BLaER1 treated with 17β-estradiol and CSF1 and Interleukin-3, amounts not matched to agents 10 nM and 100 nM (cell line): ENCODE measurements at regions not wholly inside any gene's neighbourhood (a gene's known extent, or its start where the extent isn't known, plus 50 kb on each side); places are given as distances from the start of the nearest gene placed in this dataset.

Experiments used
- H3K27ac ChIP-seq, 11 experiments: shearing (Covaris generic); formaldehyde crosslinking; 2 replicates each; pipeline ENCODE4 v1.8.1; 2022
- H3K27me3 ChIP-seq, 11 experiments: shearing (Covaris generic); formaldehyde crosslinking; 2 replicates each; pipeline ENCODE4 v1.8.1; 2022
- H3K36me3 ChIP-seq, 11 experiments: shearing (Covaris generic); formaldehyde crosslinking; 2 replicates each; pipeline ENCODE4 v1.8.1; 2022
- H3K4me1 ChIP-seq, 10 experiments: shearing (Covaris generic); formaldehyde crosslinking; 2 replicates each; pipeline ENCODE4 v1.8.1; 2022
- H3K4me2 ChIP-seq, 11 experiments: shearing (Covaris generic); formaldehyde crosslinking; 2 replicates each; pipeline ENCODE4 v1.8.1; 2022
- H3K4me3 ChIP-seq, 10 experiments: shearing (Covaris generic); formaldehyde crosslinking; 2 replicates each; pipeline ENCODE4 v1.8.1; 2022
- H3K9ac ChIP-seq, 11 experiments: shearing (Covaris generic); formaldehyde crosslinking; 2 replicates each; pipeline ENCODE4 v1.8.1; 2022
- H3K9me3 ChIP-seq, 11 experiments: shearing (Covaris generic); formaldehyde crosslinking; replicated peaks in 1 of 11; 2 replicates each; pipeline ENCODE4 v1.8.1; 2022
- H4K20me1 ChIP-seq, 11 experiments: shearing (Covaris generic); formaldehyde crosslinking; 2 replicates each; pipeline ENCODE4 v1.8.1; 2022
- Cebpa-rat ChIP-seq, 11 experiments: shearing (Covaris generic); IDR thresholded peaks; 2 replicates each; pipeline ENCODE4 v1.8.1; 2022

DNA sequence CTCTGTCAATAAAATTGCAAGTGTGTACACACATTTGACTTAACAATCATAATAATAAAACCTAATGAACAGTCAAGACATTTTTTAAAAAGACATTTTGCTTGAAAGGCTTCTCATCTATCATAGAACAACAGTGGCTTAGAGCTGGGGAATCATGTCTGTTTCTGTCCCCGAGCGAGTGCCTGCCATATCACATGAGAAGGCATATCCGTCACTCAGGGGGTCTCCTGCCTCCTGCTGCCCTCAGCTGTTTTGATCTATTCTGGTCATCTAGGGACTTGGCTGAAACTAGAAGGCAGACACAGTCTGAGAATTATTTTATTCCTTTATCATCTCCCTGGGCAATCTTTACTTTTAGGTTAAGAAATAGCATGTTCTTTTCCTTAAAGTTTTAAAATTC, 278.7 kb upstream of the KLF6 start:
- Histone ChIP-seq H3K9me3 (no peaks in the 10 kb centered on the region), H3K9ac (no peak overlapping the region), H3K4me1 (peaks cover 0 to 61% (median 11%) of the 10 kb centered on the region in 10 experiments; a peak in 13 of 20 replicates), H3K27me3 (no peaks in the 10 kb centered on the region), H3K4me3 (no peak overlapping the region), H3K4me2 (no peak overlapping the region), H3K36me3 (no peaks in the 10 kb centered on the region), H3K27ac (no peak overlapping the region), H4K20me1 (no peaks in the 10 kb centered on the region)
- no peak for TF ChIP-seq Cebpa-rat (IDR thresholded peaks at IDR 0.05)

DNA sequence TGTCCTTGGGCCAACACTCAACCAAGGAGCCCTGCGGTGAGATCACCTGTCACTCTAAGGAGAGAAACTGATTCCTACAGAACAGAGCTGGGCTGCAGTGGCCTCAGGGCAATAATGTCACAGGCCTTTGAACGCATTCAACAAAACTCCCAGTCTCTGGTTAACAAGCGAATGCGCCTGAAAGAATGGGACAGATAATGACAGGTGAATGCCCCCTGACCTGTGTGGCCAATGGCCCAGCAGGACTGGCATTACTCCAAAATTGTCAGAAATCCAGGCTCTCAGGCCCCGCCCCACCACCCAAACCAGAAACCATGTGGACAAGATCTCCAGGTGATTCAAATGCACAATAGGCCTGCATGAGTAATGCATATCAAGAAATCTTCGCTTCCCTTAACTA, 277.7 kb upstream of the KLF6 start:
- no peaks in the 10 kb centered on the region for H3K9me3 ChIP-seq
- TF ChIP-seq Cebpa-rat (IDR thresholded peaks at IDR 0.05) = no peak
- H3K4me2 ChIP-seq = no peak overlapping the region
- no peaks in the 10 kb centered on the region for H4K20me1 ChIP-seq
- no peaks in the 10 kb centered on the region for H3K27me3 ChIP-seq
- peaks cover 0 to 55% (median 10%) of the 10 kb centered on the region in 10 experiments; a peak in 13 of 20 replicates for H3K4me1 ChIP-seq
- no peak overlapping the region for H3K27ac ChIP-seq
- H3K4me3 ChIP-seq = no peak overlapping the region
- H3K36me3 ChIP-seq = no peaks in the 10 kb centered on the region
- no peak overlapping the region for H3K9ac ChIP-seq

DNA sequence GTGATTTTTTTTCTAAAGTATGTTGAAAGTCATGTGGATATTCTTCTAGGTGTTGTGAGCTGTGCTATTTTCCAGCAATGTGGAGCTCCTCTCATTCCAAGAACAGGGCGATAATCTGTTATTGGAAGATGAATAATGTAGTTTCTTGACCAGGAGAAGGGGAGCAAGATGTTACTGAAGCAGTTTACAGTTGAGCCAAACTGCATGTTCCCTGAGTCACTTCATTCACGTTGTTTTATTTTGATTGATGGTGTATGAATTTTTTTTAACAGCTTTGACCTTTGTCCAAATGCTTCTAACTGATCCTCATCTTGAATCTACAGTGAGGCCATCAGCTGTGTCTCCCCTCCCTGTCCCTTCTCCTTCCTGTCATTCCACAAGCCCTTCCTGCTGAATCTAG, 277.1 kb upstream of the KLF6 start:
- Histone ChIP-seq H3K27me3 (no peaks in the 10 kb centered on the region), H3K36me3 (no peaks in the 10 kb centered on the region), H3K9ac (no peak overlapping the region), H3K4me2 (peak overlapping the region in 1 of 11 experiments; percentile 41; a peak in 1 of 22 replicates), H4K20me1 (no peaks in the 10 kb centered on the region), H3K4me1 (peaks cover 0 to 48% (median 6%) of the 10 kb centered on the region in 10 experiments; a peak in 12 of 20 replicates), H3K27ac (no peak overlapping the region), H3K9me3 (no peaks in the 10 kb centered on the region), H3K4me3 (no peak overlapping the region)
- no peak for TF ChIP-seq Cebpa-rat (IDR thresholded peaks at IDR 0.05)

DNA sequence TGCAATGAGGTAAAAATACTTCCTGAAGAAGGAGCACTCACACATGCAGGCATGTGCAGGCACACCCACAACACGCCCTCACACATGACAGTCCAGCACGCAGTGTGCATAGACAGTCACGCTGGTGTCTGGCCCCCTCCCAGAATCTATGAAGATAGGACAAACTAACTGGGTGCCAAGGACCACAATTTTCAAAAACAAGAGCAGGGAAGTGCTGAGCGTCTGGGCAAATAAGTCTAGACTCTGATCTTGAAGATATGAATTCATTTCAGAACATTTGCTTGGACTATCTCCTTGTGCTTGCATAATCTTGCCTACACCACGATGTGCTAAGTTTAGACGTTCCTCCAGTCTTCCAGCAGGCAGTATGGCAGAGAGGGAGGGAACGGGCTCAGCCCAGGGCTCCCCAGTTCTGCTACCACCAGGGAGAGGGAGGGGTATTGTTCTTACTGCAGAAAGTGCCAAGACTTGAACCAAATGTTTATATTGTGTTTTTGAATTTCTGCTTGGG, 276.5 kb upstream of the KLF6 start:
- no peak overlapping the region for H3K4me3 ChIP-seq
- H3K4me2 ChIP-seq = peak overlapping the region in 3 of 11 experiments; percentile 8 to 60 (median 41); a peak in 5 of 22 replicates
- H3K9me3 ChIP-seq = no peaks in the 10 kb centered on the region
- H3K9ac ChIP-seq = no peak overlapping the region
- no peaks in the 10 kb centered on the region for H3K36me3 ChIP-seq
- H4K20me1 ChIP-seq = no peaks in the 10 kb centered on the region
- no peak overlapping the region for H3K27ac ChIP-seq
- TF ChIP-seq Cebpa-rat (IDR thresholded peaks at IDR 0.05) = no peak
- H3K27me3 ChIP-seq = no peaks in the 10 kb centered on the region
- peaks cover 0 to 43% (median 6%) of the 10 kb centered on the region in 10 experiments; a peak in 11 of 20 replicates for H3K4me1 ChIP-seq

DNA sequence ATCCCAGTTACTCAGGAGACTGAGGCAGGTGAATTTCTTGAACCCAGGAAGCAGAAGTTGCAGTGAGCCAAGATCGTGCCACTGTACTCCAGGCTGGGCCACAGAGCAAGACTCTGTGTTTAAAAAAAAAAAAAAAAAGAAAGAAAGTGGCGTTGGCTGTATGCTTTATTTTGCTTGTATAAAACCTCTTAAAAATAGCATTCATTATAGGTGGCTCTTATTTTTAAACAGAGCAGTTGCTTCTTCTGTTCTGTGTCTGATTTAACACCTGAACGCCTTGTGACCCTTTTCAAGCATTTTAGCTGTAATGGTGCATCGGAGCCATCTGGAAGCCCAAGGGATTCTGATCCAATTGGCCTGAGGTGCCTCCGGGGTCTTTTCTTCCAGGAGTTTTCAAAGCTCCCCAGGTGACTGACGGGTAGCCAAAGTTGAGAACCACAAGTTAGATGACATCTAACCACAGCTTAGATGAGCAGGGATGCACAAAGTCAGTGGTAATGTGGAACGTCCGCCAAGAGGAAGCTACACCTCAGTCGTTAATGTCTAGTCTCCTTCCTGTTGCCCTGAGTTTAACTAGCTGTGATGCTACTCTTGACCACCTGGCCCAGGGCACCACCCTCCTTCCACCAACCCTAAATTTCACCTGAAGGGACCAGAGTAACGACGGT, 274.6 kb upstream of the KLF6 start:
- H3K4me1 ChIP-seq = peaks cover 0 to 33% (median 6%) of the 10 kb centered on the region in 10 experiments; a peak in 12 of 20 replicates
- H3K4me3 ChIP-seq = no peak overlapping the region
- no peaks in the 10 kb centered on the region for H3K27me3 ChIP-seq
- H3K9me3 ChIP-seq = peaks cover 0 to 2% (median 0%) of the 10 kb centered on the region in 11 experiments; a peak in 1 of 22 replicates
- H3K4me2 ChIP-seq = peak overlapping the region in 4 of 11 experiments; percentile 14 to 20 (median 16); a peak in 5 of 22 replicates
- TF ChIP-seq Cebpa-rat (IDR thresholded peaks at IDR 0.05) = no peak
- no peak overlapping the region for H3K27ac ChIP-seq
- H3K36me3 ChIP-seq = no peaks in the 10 kb centered on the region
- H4K20me1 ChIP-seq = no peaks in the 10 kb centered on the region
- H3K9ac ChIP-seq = no peak overlapping the region

DNA sequence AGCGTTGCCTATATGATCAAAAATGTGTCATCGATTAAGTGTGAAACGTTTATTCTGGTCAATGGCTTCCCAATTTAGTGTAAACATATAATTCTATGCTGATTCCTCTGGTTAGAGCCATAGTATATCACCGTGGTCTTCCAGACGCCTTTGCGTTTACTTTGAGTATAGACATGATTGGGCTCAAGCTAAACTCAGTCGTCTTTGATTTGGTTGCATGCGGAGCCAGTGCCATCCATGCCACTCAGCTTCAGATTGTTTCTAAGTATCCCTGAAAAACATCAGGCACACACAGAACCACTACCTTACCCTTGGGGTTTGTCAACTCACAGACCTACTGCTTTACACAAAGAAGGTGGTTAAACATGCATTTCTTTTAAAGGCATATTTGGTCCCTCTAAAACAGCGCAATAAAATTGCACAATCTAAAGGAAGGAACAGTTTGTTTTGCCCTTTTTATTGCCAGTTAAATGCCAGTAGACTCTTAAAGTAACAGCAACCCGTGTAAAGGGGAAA, 273.6 kb upstream of the KLF6 start:
- no peaks in the 10 kb centered on the region for H3K27me3 ChIP-seq
- no peak overlapping the region for H3K27ac ChIP-seq
- H3K36me3 ChIP-seq = no peaks in the 10 kb centered on the region
- peaks cover 0 to 42% (median 9%) of the 10 kb centered on the region in 10 experiments; a peak in 13 of 20 replicates for H3K4me1 ChIP-seq
- no peak overlapping the region for H3K9ac ChIP-seq
- H4K20me1 ChIP-seq = no peaks in the 10 kb centered on the region
- no peak overlapping the region for H3K4me3 ChIP-seq
- H3K9me3 ChIP-seq = peaks cover 0 to 13% (median 0%) of the 10 kb centered on the region in 11 experiments; a peak in 3 of 22 replicates
- peak overlapping the region in 1 of 11 experiments; percentile 12; a peak in 1 of 22 replicates for H3K4me2 ChIP-seq
- no peak for TF ChIP-seq Cebpa-rat (IDR thresholded peaks at IDR 0.05)

DNA sequence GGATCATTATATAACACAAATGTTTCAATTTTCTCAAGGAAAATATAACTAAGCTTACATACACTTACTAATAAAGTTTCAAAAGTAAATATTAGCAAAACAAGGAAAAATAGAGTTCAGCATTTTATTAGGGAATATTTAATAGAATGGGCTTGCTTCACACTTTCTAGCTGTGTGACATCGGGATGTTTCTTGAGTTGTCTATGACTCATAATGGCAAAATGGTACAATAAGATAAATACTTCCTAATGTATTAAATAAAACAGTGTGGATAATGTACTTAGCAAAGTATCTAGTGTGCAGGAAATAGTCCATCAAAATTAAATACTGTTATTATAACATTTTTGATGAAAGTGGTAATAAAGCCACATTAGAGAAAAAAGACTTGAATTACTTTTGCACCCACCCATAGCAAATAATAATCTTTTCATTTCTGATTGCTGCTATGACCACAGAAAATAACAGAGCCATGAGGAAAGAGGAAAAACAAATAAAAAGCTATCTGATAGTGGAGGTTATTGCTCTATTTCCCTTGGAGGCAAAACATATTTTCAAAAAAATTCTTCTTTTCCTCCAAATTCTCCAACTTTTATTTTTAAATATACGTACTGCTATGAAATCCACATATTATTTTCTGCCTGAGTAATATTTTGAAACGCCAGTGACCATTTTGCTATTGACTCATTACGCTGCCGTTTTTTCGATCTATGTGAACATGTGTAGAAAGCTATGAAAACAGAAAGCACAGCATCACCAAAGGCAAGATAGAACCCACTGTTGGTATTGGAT, 272.9 kb upstream of the KLF6 start:
- Histone ChIP-seq H3K4me2 (peak overlapping the region in 1 of 11 experiments; percentile 12; a peak in 1 of 22 replicates), H3K27ac (no peak overlapping the region)

DNA sequence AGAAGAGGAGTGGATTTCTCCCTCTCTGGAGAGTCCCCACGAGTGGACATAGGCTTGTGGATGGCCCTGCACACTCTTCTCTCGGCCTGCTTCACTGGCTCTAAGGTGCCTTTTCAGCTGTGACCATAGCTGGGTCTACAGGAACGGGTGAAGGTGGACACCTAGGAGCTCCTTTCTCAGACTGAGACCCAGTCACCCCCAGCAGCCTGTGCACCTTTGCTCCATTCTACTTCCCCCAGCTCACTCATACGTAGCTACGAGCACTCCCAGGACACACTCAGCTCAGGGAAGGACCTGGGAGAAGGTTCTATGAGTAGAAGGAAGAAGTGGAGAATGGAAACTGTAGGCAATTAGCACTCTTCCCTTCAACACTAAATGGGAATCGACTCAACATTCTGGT, 272.0 kb upstream of the KLF6 start:
- H3K36me3 ChIP-seq = no peaks in the 10 kb centered on the region
- H3K9me3 ChIP-seq = peaks cover 0 to 20% (median 0%) of the 10 kb centered on the region in 11 experiments; a peak in 3 of 22 replicates
- no peaks in the 10 kb centered on the region for H4K20me1 ChIP-seq
- no peak overlapping the region for H3K4me3 ChIP-seq
- no peak overlapping the region for H3K4me2 ChIP-seq
- no peak overlapping the region for H3K9ac ChIP-seq
- no peaks in the 10 kb centered on the region for H3K27me3 ChIP-seq
- no peak overlapping the region for H3K27ac ChIP-seq
- peaks cover 0 to 43% (median 9%) of the 10 kb centered on the region in 10 experiments; a peak in 13 of 20 replicates for H3K4me1 ChIP-seq
- no peak for TF ChIP-seq Cebpa-rat (IDR thresholded peaks at IDR 0.05)

More for the DNA sequence above, 272.9 kb upstream of the KLF6 start:
- no peak overlapping the region for H3K9ac ChIP-seq
- no peaks in the 10 kb centered on the region for H3K27me3 ChIP-seq
- H3K4me1 ChIP-seq = peaks cover 0 to 42% (median 9%) of the 10 kb centered on the region in 10 experiments; a peak in 13 of 20 replicates
- peaks cover 0 to 19% (median 0%) of the 10 kb centered on the region in 11 experiments; a peak in 3 of 22 replicates for H3K9me3 ChIP-seq
- TF ChIP-seq Cebpa-rat (IDR thresholded peaks at IDR 0.05) = no peak
- H3K4me3 ChIP-seq = no peak overlapping the region
- H3K36me3 ChIP-seq = no peaks in the 10 kb centered on the region
- H4K20me1 ChIP-seq = no peaks in the 10 kb centered on the region
